NOMO-1 treated with DMSO at 0.1 percent for 48 hours (cell line): ENCODE measurements at regions not wholly inside any gene's neighbourhood (a gene's known extent, or its start where the extent isn't known, plus 50 kb on each side); places are given as distances from the start of the nearest gene placed in this dataset.

Experiments used
- DNase-seq: peaks from one replicate; lab custom pipeline; 2025; ENCODE audit not compliant: unreplicated experiment; lab: John Stamatoyannopoulos, UW

DNA sequence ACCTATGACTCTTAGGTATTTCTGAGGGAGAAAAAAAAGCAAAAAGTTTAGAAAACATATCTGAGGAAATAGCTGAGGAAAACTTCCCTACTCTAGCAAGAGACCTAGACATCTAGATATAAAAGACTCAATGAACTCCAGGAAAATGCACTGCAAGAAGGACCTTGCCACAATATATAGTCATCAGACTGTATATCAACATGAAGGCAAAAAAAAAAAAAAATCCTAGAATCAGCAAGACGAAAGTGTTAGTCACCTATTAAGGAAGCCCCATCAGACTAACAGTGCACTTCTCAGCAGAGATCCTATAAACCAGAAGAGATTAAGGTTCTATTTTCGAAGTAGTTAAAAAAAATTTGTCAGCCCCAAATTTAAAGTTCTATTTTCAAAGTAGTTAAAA is 166.2 kb downstream of the TMEM38B start:
- DNase-seq: no peak

- no peak for DNase-seq
Observed at GRCh38 chr9:105861972-105862371, 167.6 kb downstream of the TMEM38B start.

- peak; percentile 47 for DNase-seq
Observed at GRCh38 chr9:105864248-105864898, 170.0 kb downstream of the TMEM38B start.

- no peak for DNase-seq
Observed at GRCh38 chr9:105865285-105865684, 170.9 kb downstream of the TMEM38B start.

DNA sequence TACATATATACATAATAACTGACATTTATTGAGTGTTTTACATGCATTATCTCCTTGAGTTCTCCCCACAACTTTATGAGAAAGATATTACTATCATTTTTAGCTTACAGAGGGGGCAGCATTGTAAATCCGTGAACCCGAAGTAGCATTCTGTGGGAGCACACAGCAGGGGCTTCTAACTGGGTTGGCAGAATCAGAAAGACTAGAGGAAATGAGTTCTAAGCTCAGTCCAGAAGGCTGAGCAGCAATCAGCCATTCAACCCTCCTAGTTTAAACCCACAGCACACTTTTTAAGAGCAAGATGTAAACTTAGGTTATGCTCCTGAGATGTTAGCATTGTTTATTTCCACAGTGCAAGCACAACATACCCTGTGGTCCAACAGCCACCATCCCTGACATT is 177.2 kb downstream of the TMEM38B start:
- no peak for DNase-seq

- DNase-seq: no peak
Observed at GRCh38 chr9:105873801-105874200, 179.5 kb downstream of the TMEM38B start.

GRCh38 chr9:105877721-105878120 is 183.4 kb downstream of the TMEM38B start:
- no peak for DNase-seq

- DNase-seq: no peak
Observed at GRCh38 chr9:105879181-105879580, 184.8 kb downstream of the TMEM38B start.

DNA sequence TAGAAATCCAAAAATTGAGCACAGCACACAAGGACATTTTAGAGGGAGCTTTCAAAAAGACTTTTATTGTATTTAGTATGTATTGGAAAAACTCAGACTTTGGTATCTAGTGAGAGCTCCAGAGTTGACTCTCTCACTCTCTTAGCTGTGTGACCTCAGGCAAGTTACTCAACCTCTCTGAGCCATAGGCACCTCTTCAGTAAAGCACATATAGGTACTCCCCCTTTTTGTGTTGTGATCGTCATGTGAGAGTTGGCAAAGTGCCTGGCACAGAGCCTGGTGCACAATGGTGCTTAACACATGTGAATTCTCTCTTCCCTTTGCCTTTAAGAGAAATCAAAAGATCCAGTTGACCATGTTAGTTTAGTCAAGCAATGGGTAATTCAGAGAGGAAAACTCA is 186.2 kb downstream of the TMEM38B start:
- no peak for DNase-seq

DNA sequence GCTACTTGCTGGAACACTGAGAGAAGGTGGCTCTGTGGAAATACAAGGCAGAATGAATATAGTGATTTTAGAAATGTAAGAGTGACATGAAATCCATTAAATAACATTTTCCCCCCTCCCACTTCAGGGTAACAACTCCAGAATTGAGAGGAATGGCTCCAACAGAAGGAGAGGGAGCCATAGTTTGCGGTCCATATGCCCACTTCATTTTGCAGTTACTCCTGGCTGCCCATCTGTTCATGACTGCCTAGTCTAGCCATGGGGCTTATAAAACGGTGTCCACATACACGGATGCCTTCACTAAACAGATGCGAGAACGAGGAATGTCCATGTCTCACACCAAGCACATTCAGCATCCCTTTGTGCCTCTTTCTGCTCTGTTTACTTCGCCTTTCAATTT is 186.7 kb downstream of the TMEM38B start:
- no peak for DNase-seq

- DNase-seq: peak; percentile 65
Observed at GRCh38 chr9:105881654-105882349, 187.5 kb downstream of the TMEM38B start.

DNA sequence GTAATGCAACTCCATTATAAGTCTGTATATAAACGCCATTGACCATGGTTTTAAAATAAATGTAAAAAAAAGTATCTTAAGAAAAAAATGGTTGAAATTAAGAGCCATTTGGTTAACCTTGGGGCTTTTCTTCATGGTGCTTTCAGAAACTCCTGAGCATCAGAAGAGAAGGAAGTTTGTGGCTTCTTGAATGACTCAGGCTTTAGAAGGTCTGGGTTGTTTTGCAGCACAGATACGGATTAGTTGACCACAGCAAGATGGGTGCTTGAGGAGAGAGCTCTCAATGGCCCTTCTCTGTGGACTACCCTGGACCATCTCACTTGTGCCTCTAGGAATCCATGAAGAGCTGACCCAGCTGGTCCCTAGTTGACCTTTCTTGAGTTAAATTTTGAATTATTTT is 189.5 kb downstream of the TMEM38B start:
- DNase-seq: peak; percentile 73

DNA sequence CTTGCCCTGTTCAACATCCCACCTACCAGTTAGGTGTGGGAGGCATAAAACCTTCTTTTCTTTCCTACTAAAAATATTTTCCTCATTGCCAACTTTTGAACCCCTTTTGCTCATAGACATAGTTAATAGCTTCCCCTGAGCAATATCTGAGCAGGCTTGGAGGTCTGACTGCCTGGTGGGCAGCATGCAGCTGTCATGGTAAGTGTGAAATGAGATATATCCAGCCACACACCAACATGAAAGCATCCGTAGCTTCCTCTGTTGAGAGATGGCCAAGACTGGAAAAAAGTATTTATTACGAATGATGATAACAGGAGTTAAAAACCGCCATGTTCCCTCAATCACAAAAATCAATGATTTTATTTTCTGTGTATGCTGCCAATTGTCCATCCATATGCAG is 190.1 kb downstream of the TMEM38B start:
- no peak for DNase-seq

DNA sequence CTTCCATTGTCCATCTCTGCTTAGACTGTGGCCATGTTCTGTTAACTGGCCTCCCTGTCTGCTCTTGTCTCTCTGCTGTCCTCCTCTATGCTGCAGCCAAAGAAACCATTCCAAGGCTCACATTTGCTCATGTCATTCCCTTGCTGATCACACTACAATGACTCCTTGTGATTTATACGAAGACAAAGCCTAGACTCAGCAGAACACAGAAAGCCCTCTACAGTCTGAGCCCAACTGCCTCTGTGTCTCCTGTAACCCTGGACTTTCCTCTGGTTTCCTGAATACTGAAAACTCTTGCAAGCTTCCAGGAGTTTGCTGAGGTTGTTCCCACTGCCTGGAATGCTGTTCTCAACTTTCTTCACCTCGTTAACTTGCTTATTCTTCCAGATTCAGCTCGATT is 191.8 kb downstream of the TMEM38B start:
- no peak for DNase-seq

GRCh38 chr9:105887679-105888078 is 193.3 kb downstream of the TMEM38B start:
- DNase-seq: peak; percentile 23

- DNase-seq: peak; percentile 50
Observed at GRCh38 chr9:105890046-105890822, 195.9 kb downstream of the TMEM38B start.

DNA sequence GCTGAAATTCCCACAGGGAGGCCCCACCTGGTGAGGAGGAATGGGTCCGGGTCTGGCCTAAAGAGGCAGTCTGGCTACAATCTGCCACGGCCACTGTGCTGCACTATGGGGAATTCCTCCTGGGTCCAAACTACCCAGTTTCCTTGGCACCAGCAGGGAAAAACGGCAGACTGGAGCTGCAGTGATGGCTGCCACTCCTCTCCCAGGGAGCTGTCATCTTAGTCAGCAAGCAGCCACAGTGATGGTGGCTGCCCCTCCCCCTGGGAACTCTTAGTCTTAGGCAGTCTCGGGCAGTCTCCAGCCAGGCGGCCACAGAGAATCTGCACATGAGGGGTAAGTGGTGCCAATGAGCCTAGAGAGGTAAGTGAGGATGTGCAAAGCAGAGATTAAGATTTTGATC is 205.8 kb downstream of the TMEM38B start:
- DNase-seq: no peak

DNA sequence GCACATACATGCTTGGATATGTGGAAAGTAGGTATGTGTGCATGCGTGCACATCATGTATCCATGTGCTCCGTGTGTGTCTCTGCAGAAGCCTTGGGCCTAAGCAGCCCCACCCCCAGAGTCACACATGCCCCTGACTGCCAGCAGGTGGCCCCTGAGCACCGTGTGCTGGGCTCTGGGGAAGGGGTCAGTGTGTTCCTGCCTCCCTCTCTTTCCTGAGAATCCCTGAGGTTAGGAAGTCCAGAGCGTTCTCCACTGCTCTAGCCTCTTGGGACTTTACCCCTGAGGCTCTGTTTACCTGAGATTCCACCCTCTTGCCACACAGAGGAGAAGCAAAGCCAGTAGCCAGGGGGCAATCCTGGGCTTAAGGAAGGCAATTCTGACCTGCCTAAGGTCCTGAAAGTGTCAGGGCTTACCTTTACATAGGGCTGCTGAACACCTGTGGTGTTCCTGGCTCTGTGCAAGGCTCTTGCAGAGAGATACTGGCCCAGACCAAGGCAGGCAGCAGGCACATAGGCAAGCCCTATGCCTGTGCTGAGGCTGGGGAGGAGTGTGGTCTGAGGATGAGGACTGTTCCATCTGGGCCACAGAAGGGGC is 207.3 kb downstream of the TMEM38B start:
- DNase-seq: peak; percentile 2

DNA sequence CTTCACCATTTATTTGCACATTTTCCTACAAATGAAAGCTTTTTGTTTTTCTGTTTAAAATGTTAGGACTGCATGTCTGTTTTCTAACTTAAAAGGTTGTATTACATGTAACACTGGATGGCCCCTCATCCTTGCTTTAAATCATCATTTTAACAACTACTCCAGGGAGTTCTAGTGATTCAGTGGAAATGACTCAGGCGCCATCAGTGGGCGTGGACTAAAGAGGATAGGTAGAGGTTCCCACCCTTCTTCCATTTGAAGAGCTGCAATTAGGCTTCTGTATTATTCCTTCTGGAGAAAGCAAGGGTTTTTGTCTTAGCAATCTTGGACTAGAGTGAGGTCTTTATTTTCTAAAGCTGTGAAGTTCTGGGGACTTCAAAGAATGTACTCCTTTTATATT is 213.7 kb downstream of the TMEM38B start:
- DNase-seq: no peak

DNA sequence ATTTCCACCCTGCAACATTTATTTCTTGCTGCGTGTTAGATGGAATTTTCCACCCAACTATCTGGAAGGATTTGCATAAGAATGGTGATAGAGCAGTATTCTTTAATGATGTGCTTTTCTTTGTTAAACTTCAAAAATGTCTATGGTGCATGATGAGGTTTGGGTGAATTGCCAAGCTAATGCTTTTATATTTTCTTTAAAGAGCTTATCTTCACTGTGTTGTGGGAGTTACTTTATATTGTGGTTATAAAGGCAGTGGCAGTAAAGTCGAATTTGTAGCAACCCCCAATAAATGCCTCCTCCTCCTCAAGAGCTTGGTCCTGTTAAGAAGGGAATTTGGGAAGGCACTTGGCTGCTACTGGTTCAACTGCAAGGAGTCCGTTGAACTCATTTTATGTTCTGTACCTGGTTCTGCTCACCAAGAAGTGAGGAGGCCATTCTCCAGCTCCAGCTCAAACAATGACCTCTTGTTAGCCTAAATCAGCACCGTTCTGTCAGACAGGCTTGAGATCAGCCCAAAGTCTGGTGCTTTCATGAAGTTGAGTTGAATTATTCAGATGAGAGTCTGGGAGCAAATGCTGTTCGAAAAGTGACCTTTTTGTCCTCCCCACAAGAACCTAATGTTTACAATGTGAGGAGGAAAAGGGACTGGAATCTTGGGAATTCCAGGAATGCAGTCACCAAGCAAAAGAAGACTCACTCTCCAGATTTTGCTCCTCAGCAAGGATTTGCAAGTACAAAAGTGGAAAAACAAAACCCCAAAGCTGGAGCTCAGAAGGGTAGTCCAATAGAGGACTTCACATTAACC is 217.0 kb downstream of the TMEM38B start:
- no peak for DNase-seq
